Endothelial cell of umbilical vein (primary cell): ENCODE measurements at regions not wholly inside any gene's neighbourhood (a gene's known extent, or its start where the extent isn't known, plus 50 kb on each side); places are given as distances from the start of the nearest gene placed in this dataset.

Experiments used
- BruUV-seq: library from RNA; stranded (reverse); fragments of 400-500 nt; replicated peaks from 2 replicates; lab custom pipeline; 2021; lab: Mats Ljungman, UMichigan
- CTCF ChIA-PET: fragments of 300-600, 350-600 bp; sonication (Branson Sonifier 250); formaldehyde crosslinking; loops from one replicate; lab custom pipeline; 2021; ENCODE audit warnings: antibody characterized with exemption, inconsistent platforms; lab: Charles Lee
- POLR2A ChIA-PET: fragments of 300-600, 350-600 bp; sonication (Branson Sonifier 250); formaldehyde crosslinking; loops from one replicate; lab custom pipeline; 2021; ENCODE audit warnings: antibody characterized with exemption, inconsistent platforms; lab: Charles Lee
- DNase-seq: peaks from one replicate; pipeline ENCODE4 v3.0.0-alpha.2; 2011; ENCODE audit warnings: low read depth, low spot score
- FAIRE-seq: peaks from 2 replicates; lab custom pipeline; 2011; peaks lifted over from hg19 to GRCh38; lab: Jason Lieb, UNC
- H2AFZ ChIP-seq: 2 replicates; pipeline ENCODE4 v1.6.0; 2012; ENCODE audit warnings: low read depth, low read length, control low read depth, inconsistent platforms
- H3K27ac ChIP-seq: 2 replicates; pipeline ENCODE4 v1.5.1; 2011; ENCODE audit warnings: low read depth, mild to moderate bottlenecking, control low read depth, low read length, moderate library complexity; ENCODE audit not compliant: insufficient read depth
- H3K27me3 ChIP-seq, 2 experiments: 2 replicates each; pipeline versions ENCODE4 v1.6.0 to v1.6.1; 2011; ENCODE audit warnings: low read length in 2 of 2, mixed read lengths in 1 of 2; ENCODE audit not compliant: control insufficient read depth in 2 of 2, insufficient read depth in 2 of 2
- H3K36me3 ChIP-seq, 2 experiments: 2 replicates in 1 of 2; 3 replicates in 1 of 2; pipeline ENCODE4 v1.5.1; 2011; ENCODE audit warnings: low read length in 2 of 2, mild to moderate bottlenecking in 1 of 2, moderate library complexity in 1 of 2; ENCODE audit not compliant: control insufficient read depth in 2 of 2, insufficient read depth in 2 of 2; ENCODE audit errors: extremely low read depth in 1 of 2
- H3K4me1 ChIP-seq: 3 replicates; pipeline ENCODE4 v1.5.1; 2011; ENCODE audit warnings: mild to moderate bottlenecking, low read length; ENCODE audit not compliant: control insufficient read depth, insufficient read depth; ENCODE audit errors: extremely low read depth
- H3K4me2 ChIP-seq: 2 replicates; pipeline ENCODE4 v1.6.1; 2011; ENCODE audit warnings: low read length, control low read depth, mixed read lengths; ENCODE audit not compliant: insufficient read depth
- H3K4me3 ChIP-seq, 3 experiments: fragments of 200-600 bp in 1 of 3; sonication (generic), shearing (Covaris generic) in 1 of 3; replicated peaks in 1 of 3; 2 replicates each; pipeline ENCODE4 v1.5.1; 2011 to 2016; ENCODE audit warnings: control low read depth in 3 of 3, low read length in 3 of 3, mild to moderate bottlenecking in 2 of 3, inconsistent platforms in 1 of 3, low read depth in 1 of 3, moderate library complexity in 1 of 3; ENCODE audit not compliant: insufficient read depth in 1 of 3
- H3K79me2 ChIP-seq: 2 replicates; pipeline ENCODE4 v1.6.0; 2012; ENCODE audit warnings: low read length, inconsistent platforms; ENCODE audit not compliant: control insufficient read depth, insufficient read depth
- H3K9ac ChIP-seq: replicated peaks from 2 replicates; pipeline ENCODE3; 2011; ENCODE audit warnings: low read length, control low read depth; ENCODE audit not compliant: insufficient read depth; ENCODE audit errors: extremely low read depth
- H3K9me1 ChIP-seq: replicated peaks from 3 replicates; pipeline ENCODE4 v1.6.0; 2011; ENCODE audit warnings: mild to moderate bottlenecking, low read length; ENCODE audit not compliant: control insufficient read depth, insufficient read depth; ENCODE audit errors: extremely low read depth
- H3K9me3 ChIP-seq: replicated peaks from 2 replicates; pipeline ENCODE4 v1.5.1; 2012; ENCODE audit warnings: low read length, inconsistent platforms; ENCODE audit not compliant: control insufficient read depth, insufficient read depth
- H4K20me1 ChIP-seq: replicated peaks from 2 replicates; pipeline ENCODE3; 2011; ENCODE audit warnings: mild to moderate bottlenecking, low read length; ENCODE audit not compliant: control insufficient read depth, insufficient read depth; ENCODE audit errors: extremely low read depth
- CTCF ChIP-seq, 2 donors: IDR thresholded peaks; 1 replicate in 1 of 2; 2 replicates in 1 of 2; pipeline ENCODE4 v1.5.1; 2011; ENCODE audit warnings: low read length in 2 of 2, mild to moderate bottlenecking in 2 of 2, moderate library complexity in 2 of 2, control low read depth in 1 of 2, inconsistent platforms in 1 of 2, low read depth in 1 of 2; ENCODE audit not compliant: insufficient read depth in 1 of 2; ENCODE audit errors: extremely low read depth in 1 of 2
- EZH2 ChIP-seq: IDR thresholded peaks from 2 replicates; pipeline ENCODE4 v1.6.1; 2012; ENCODE audit warnings: borderline replicate concordance, low read depth, mild to moderate bottlenecking, moderate library complexity, low read length, inconsistent platforms; ENCODE audit not compliant: severe bottlenecking
- FOS ChIP-seq: IDR thresholded peaks from 2 replicates; pipeline ENCODE4 v1.6.1; 2011; ENCODE audit warnings: mild to moderate bottlenecking, low read length, moderate library complexity, borderline replicate concordance; ENCODE audit not compliant: insufficient read depth
- GATA2 ChIP-seq: IDR thresholded peaks from 2 replicates; pipeline ENCODE4 v1.7.0; 2011; ENCODE audit warnings: low read depth, mild to moderate bottlenecking, moderate library complexity, mixed read lengths, low read length; ENCODE audit not compliant: insufficient read length, insufficient read depth
- JUN ChIP-seq: IDR thresholded peaks from 2 replicates; pipeline ENCODE4 v1.6.1; 2011; ENCODE audit warnings: borderline replicate concordance, low read depth; ENCODE audit not compliant: insufficient read length, insufficient read depth
- MYC ChIP-seq: IDR thresholded peaks from one replicate; pipeline ENCODE4 v1.6.1; 2011; ENCODE audit warnings: mild to moderate bottlenecking, low read depth, low read length
- POLR2A ChIP-seq: IDR thresholded peaks from 2 replicates; pipeline ENCODE4 v1.6.1; 2012; ENCODE audit warnings: low read depth, mild to moderate bottlenecking, control low read depth, low read length
- POLR2AphosphoS5 ChIP-seq: IDR thresholded peaks from 2 replicates; pipeline ENCODE4 v1.6.1; 2012; ENCODE audit warnings: low read depth, mild to moderate bottlenecking, control low read depth, low read length, moderate library complexity; ENCODE audit not compliant: insufficient read depth
- dilution Hi-C: fragments of 300-500 bp; cut with MboI; formaldehyde crosslinking; loops from one replicate; pipeline ENCODE4 v1.15.0; 2019; ENCODE audit warnings: low sequenced_read_pairs; ENCODE audit not compliant: extremely low pct_ligation_motif_present
- intact Hi-C: fragments of 100-400 bp; cut with micrococcal nuclease; formaldehyde crosslinking; loops from one replicate; pipeline ENCODE4 v1.10.0; 2022

GRCh38 chr11:70826541-70827335, 425.6 kb downstream of the SHANK2 start:
- no peak overlapping the region for H3K9ac ChIP-seq
- H2AFZ ChIP-seq: no peak overlapping the region
- no peak overlapping the region for H3K27ac ChIP-seq
- no peaks in the 10 kb centered on the region for H3K9me3 ChIP-seq
- H4K20me1 ChIP-seq: no peaks in the 10 kb centered on the region
- H3K79me2 ChIP-seq: no peaks in the 10 kb centered on the region
- no peaks in the 10 kb centered on the region for H3K9me1 ChIP-seq
- no peak overlapping the region for H3K4me2 ChIP-seq
- FAIRE-seq: no peak
- POLR2A ChIA-PET: no interaction called here
- DNase-seq: no peak
- dilution Hi-C loops: no loop called here
- no peaks in the 10 kb centered on the region for H3K36me3 ChIP-seq
- H3K27me3 ChIP-seq: peaks cover 0 to 5% of the 10 kb centered on the region in 2 experiments
- CTCF ChIA-PET: no interaction called here
- H3K4me1 ChIP-seq: no peaks in the 10 kb centered on the region
- no peak for TF ChIP-seq JUN
- TF ChIP-seq CTCF (IDR thresholded peaks at IDR 0.05; ENCODE audit: extremely low read depth in 1 of 2, insufficient read depth in 1 of 2, low read depth in 1 of 2, low read length in 2 of 2): no peak
- no peak for TF ChIP-seq MYC
- no peak for TF ChIP-seq GATA2
- TF ChIP-seq EZH2: no peak
- TF ChIP-seq POLR2AphosphoS5: no peak
- no peak for TF ChIP-seq POLR2A
- no peak for TF ChIP-seq FOS
- BruUV-seq: no TSS peak
- H3K4me3 ChIP-seq: no peak overlapping the region
- intact Hi-C loops: no loop called here
